ENCODE measurements at regions not wholly inside any gene's neighbourhood (a gene's known extent, or its start where the extent isn't known, plus 50 kb on each side); places are given as distances from the start of the nearest gene placed in this dataset.

DNA sequence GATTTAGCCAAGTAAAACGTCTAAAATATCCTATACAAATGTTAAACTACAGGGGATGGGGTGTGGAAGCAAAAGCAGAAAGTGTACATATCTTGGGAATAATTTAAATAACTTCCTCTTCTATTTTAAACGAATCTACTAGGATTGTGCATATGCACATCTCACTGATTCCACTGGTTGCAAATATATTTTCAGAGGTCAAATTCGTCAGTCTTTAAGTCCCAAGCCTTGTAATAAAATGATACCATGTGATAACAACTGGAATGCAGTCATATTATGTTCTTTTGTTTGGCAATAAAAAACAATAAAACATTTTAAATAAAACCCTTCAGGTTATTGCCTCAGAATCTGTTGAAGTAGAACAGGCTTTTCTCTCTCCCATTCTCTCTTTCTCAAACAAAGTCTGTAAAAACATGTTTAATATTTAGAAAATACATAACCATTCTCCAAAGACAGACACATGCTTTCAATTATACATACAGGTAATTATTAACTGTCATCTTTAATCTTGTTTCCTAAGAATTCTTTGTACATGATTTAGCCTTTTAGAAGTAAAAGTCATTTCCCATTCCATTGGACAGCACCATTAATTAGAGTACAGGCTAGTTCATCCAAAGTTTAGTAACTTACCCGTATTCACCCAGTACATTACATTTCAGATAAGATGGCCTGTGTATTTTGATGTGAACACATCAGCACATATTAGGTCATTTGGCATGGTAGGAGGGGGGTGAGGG is 421.1 kb downstream of the PCDH7 start:
- H3K9me3 ChIP-seq (ENCODE audit: control insufficient read depth, low read depth, low read length): no peaks in the 10 kb centered on the region
- no peak overlapping the region for H4K91ac ChIP-seq (ENCODE audit: insufficient read length, low read depth, low read length)
- TF ChIP-seq, protein P1, sequence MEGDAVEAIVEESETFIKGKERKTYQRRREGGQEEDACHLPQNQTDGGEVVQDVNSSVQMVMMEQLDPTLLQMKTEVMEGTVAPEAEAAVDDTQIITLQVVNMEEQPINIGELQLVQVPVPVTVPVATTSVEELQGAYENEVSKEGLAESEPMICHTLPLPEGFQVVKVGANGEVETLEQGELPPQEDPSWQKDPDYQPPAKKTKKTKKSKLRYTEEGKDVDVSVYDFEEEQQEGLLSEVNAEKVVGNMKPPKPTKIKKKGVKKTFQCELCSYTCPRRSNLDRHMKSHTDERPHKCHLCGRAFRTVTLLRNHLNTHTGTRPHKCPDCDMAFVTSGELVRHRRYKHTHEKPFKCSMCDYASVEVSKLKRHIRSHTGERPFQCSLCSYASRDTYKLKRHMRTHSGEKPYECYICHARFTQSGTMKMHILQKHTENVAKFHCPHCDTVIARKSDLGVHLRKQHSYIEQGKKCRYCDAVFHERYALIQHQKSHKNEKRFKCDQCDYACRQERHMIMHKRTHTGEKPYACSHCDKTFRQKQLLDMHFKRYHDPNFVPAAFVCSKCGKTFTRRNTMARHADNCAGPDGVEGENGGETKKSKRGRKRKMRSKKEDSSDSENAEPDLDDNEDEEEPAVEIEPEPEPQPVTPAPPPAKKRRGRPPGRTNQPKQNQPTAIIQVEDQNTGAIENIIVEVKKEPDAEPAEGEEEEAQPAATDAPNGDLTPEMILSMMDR (conservative IDR thresholded peaks at IDR 0.05): no peak
- no peak overlapping the region for H3K14ac ChIP-seq (ENCODE audit: insufficient read depth, low read length)
- no peak overlapping the region for H3K27ac ChIP-seq (ENCODE audit: insufficient read length, low read depth, low read length)
- H3K9me3 Mint-ChIP-seq: no peaks in the 10 kb centered on the region
- DNase-seq: no peak
- H4K20me1 ChIP-seq (ENCODE audit: control insufficient read depth, insufficient read depth, insufficient read length): no peaks in the 10 kb centered on the region
- H2BK12ac ChIP-seq (ENCODE audit: insufficient read length, low read depth, low read length): no peak overlapping the region
- H3K4me1 Mint-ChIP-seq: peaks cover 3 to 10% of the 10 kb centered on the region in 2 experiments
- peaks cover 0 to 5% (median 0%) of the 10 kb centered on the region in 3 experiments; a peak in 2 of 7 replicates for H3K36me3 Mint-ChIP-seq (ENCODE audit: insufficient read depth in 1 of 3, low read depth in 3 of 3)
- no peak overlapping the region for H2BK5ac ChIP-seq (ENCODE audit: insufficient read length, low read length)
- H3K4me2 ChIP-seq (ENCODE audit: insufficient read depth, insufficient read length, low read length): no peak overlapping the region
- no peaks in the 10 kb centered on the region for H3K23me2 ChIP-seq (ENCODE audit: insufficient read length, low read depth, low read length, poor library complexity, severe bottlenecking)
- no peak overlapping the region for H3K4ac ChIP-seq (ENCODE audit: low read depth, low read length)
- peak overlapping the region in 1 of 3 experiments; percentile 28; a peak in 1 of 7 replicates for H3K27ac Mint-ChIP-seq
- H2BK20ac ChIP-seq (ENCODE audit: low read depth, low read length, poor library complexity, severe bottlenecking): no peak overlapping the region
- H4K8ac ChIP-seq (replicated peaks; ENCODE audit: insufficient read length, low read depth, low read length): no peak overlapping the region
- H3T11ph ChIP-seq (ENCODE audit: low read length): no peak overlapping the region
- no peak overlapping the region for H3K9ac ChIP-seq (ENCODE audit: extremely low read depth, insufficient read length, low read length)
- H3K79me1 ChIP-seq (ENCODE audit: insufficient read depth, low read depth, low read length, poor library complexity, severe bottlenecking): no peaks in the 10 kb centered on the region
- H3K23ac ChIP-seq (ENCODE audit: insufficient read length, low read depth, low read length): no peak overlapping the region
- H4K5ac ChIP-seq (ENCODE audit: insufficient read length, low read depth, low read length): no peak overlapping the region
- no CpG with 5 or more reads among the region's 4 CpGs for WGBS (ENCODE audit: extremely low coverage, insufficient read length, low lambda C conversion rate)
- no peak overlapping the region for H3K56ac ChIP-seq (ENCODE audit: insufficient read length, low read depth, low read length)
- no peak overlapping the region for H2AFZ ChIP-seq (ENCODE audit: low read length)
- no peaks in the 10 kb centered on the region for H3K4me1 ChIP-seq (ENCODE audit: insufficient read depth, low read length)
- H3K27me3 ChIP-seq (ENCODE audit: insufficient read depth, low read length): no peaks in the 10 kb centered on the region
- H3K18ac ChIP-seq (ENCODE audit: insufficient read length, low read depth, low read length): no peak overlapping the region
- no peaks in the 10 kb centered on the region for H3K27me3 Mint-ChIP-seq (ENCODE audit: low read depth)
- no peak overlapping the region for H2AK5ac ChIP-seq (ENCODE audit: insufficient read length, low read length)
- no peak overlapping the region for H3K4me3 Mint-ChIP-seq
- H3K79me2 ChIP-seq (ENCODE audit: insufficient read depth, low read length): no peaks in the 10 kb centered on the region
- no peak overlapping the region for H2BK15ac ChIP-seq (ENCODE audit: low read depth, low read length)
- H2BK120ac ChIP-seq (ENCODE audit: low read depth, low read length, poor library complexity, severe bottlenecking): no peak overlapping the region

Data from H9 (cell line).